HG02763 (cell line): ENCODE measurements at regions not wholly inside any gene's neighbourhood (a gene's known extent, or its start where the extent isn't known, plus 50 kb on each side); places are given as distances from the start of the nearest gene placed in this dataset.
"Not testable (repeated sequence)": the region's sequence is repeated elsewhere in the genome, so short reads cannot be mapped to it uniquely, and the experiment has no call there.

ENCODE experiments used
- ATAC-seq: cut with Tn5 transposase; IDR thresholded peaks from one replicate; pipeline ENCODE4 v1.9.1; 2021; ENCODE audit warnings: mild to moderate bottlenecking, moderate library complexity; ENCODE audit not compliant: unreplicated experiment

- no peak for ATAC-seq
These were observed 99.4 kb upstream of the LSM6 start for GRCh38 chr4:146076081-146076480.

GRCh38 chr4:146073517-146073916 is 102.0 kb upstream of the LSM6 start:
- no peak for ATAC-seq

DNA sequence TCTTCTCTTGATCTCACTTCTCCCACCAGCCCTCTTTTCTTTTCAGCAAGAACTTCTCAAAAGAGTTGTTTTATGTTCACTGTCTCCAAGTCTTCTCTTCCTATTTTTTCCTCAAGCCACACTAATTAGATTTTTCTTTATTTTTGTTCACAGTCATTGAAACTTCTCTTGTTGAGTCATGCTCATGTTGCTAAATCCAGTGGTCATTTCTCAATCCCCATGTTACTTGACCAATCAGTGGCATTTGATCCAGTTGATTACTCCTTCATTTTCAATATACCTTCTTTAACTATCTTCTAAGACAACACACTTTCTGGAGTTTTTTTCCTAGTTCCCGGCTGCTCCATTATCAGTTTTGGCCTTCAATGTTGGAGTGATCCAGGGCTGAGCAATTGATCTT is 103.1 kb upstream of the LSM6 start:
- no peak for ATAC-seq

- no peak for ATAC-seq
These were observed 104.1 kb upstream of the LSM6 start for GRCh38 chr4:146071390-146071789.

DNA sequence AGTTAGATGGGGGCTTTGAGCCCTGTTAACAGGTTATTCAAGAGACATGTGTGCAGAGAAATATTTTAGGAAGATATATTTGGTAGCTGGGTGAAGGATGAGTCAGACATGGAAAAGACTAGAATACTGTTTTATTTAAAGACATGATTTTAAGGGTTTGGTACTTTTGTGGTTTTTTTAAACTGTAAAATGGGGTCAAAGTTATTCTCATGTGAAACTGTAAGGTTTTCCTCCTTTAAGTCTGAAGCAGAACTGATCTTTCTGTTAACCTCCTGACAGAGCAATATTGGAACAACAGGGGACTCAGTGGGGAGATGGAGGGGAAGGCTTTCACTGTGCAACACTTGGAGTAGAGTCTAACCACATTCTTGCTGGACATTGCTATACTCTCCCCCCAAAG is 112.4 kb upstream of the LSM6 start:
- no peak for ATAC-seq

DNA sequence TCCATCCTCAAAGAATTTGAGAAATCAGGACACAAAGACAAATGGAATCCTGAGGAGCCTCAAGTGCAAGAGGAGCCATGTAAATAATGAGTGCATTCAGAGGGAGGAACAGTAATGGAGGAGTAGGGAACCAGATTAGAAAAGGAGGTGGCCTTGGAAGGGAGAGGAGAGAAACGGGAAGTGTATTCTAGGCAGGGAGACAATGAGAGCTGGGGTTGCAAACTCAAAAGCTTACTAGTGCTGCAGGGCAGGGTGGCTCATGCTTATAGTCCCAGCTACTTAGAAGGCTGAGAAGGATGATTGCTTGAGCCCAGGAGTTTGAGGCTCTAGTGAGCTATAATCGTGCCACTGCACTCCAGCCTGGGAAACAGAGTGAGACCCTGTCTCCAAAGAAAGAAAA is 113.2 kb upstream of the LSM6 start:
- ATAC-seq: no peak

DNA sequence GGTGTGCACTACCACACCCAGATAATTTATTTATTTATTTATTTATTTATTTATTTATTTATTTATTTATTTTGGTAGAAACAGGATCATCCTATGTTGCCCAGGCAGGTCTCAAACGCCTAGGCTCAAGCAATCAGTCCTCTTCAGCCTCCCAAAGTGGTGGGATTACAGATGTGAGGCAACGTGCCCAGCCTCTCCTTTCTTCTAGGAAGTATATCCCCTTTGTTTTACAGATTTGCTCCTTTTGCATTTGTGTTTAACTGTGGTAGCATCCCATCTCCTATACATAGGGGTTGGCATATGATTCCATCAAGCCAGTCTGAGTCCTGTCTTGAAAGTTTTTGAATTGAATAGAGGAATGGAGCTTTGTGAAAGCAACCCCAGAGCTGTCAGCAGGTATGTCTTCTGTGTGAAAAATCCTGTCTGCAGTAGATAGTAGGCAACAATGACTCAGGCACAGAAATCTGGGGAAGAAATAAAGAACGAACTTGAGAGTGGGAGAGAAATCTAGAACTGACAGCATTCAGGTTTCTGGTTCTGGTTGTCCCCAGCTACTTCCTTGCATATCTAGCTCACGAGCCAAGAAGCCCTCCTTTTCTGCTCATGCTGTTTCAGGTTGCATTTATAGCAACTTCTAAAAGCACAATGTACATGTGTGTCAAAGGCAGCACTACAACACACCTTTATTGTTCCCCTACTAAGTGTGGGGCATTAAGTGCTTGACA is 113.7 kb upstream of the LSM6 start:
- ATAC-seq: no peak

GRCh38 chr4:146059865-146060264 is 115.7 kb upstream of the LSM6 start:
- peak; percentile 79 for ATAC-seq

DNA sequence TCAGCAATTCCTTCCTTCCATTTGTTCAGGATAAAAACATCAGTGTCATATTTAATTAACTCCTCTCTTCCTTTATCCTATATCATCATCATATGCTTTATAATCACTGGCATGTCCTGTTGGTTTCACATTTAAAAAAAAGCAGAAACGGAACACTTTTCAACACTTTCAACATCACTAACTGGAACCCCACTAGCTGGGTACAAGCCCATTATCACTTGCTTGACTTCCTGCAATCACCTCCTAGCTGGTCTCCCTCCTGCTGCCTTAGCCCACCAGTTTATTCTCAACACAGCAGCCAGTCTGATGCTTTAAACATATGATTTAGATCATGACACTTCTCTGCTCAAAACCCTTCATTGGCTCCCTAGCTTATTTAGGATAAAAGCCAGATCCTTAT is 116.4 kb upstream of the LSM6 start:
- ATAC-seq: no peak

- ATAC-seq: no peak
These were observed 117.0 kb upstream of the LSM6 start for GRCh38 chr4:146058531-146058930.

DNA sequence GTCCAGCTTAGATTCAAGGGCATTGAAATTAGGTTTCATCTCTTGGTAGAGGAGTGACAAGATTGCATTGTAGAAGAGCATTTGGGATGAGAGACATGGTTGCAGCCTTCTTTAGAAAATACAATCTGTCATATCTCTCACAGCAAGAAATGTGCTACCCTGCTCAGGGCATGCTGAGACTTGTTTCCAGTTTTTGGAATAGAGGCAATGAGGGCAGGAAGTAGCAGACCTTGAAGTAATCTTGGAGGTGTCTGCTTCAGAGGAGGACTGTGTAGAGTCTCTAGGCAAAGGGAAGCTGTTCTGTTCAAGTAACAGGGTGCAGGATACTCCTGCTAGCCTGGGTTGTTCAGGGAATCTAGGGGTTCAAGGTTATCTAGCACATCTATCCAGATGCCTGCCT is 116.1 kb upstream of the ZNF827 start:
- ATAC-seq: no peak

DNA sequence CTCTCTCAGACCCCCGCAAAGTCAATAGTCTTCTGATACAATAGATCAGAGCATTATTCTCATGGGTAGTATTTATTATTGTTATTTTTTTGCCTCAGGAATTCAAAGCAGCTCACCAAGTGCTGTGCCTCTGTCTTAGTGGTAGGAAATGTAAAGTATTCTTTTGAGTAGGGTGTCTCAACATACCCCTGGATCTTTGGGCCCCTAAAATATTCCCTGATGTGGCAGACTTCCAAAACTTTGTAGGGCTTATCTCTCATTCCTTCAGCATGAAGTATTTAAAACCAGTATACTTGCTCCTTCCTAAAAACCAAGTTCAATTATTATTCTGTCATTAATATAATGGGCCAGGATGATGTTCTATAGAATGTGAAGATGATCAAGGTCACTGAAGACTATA is 115.3 kb upstream of the ZNF827 start:
- no peak for ATAC-seq

- no peak for ATAC-seq
These were observed 113.2 kb upstream of the ZNF827 start for GRCh38 chr4:146051728-146052391.

DNA sequence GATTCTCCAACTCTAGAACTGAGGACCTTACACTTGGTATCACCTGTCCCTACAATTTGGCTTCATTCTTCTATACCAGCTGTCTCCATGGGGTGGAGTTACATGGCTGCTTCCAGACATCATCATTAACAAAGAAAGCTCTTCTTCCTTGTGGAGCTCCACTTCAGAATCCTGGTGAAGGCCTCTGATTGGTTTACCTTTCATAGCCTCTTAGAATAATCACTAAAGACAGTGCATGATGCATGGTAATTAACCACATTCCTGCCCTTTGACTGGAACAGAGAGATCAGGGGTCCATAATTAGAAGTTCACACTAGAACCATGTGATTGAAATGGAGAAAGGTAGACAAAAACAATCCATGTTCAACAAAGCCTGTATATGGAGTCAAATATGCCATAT is 112.6 kb upstream of the ZNF827 start:
- ATAC-seq: no peak

DNA sequence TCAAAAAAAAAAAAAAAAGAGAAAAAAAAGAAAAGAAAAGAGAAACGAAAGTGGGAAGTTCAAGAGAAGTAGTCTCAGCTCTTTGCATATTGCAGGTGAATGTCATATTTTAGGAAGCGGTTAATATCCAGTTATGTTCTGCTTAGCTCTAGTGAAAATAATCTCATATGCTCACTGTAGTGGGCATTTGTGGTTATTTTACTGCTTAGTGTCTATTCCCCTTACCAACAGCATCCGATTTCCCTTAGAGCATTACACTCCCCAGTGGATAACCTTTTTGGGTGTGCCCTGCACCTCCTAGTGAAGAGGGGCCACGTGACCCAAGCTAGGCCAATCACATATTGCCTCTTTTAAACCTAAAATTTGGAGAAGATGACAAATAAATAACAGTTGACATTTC is 111.2 kb upstream of the ZNF827 start:
- peak; percentile 87 for ATAC-seq

DNA sequence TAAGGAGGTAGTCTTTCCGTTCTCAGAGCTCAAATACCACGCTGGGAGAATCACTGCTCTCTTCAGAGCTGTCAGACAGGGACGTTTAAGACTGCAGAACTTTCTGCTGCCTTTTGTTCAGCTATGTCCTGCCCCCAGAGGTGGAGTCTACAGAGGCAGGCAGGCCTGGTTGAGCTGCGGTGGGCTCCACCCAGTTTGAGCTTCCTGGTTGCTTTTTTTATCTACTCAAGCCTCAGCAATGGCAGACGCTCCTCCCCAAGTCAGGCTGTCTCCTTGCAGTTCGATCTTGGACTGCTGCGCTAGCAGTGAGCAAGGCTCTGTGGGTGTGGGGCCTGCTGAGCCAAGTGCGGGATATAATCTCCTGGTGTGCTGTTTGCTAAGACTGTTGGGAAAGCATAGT is 109.1 kb upstream of the ZNF827 start:
- not testable (repeated sequence) for ATAC-seq

DNA sequence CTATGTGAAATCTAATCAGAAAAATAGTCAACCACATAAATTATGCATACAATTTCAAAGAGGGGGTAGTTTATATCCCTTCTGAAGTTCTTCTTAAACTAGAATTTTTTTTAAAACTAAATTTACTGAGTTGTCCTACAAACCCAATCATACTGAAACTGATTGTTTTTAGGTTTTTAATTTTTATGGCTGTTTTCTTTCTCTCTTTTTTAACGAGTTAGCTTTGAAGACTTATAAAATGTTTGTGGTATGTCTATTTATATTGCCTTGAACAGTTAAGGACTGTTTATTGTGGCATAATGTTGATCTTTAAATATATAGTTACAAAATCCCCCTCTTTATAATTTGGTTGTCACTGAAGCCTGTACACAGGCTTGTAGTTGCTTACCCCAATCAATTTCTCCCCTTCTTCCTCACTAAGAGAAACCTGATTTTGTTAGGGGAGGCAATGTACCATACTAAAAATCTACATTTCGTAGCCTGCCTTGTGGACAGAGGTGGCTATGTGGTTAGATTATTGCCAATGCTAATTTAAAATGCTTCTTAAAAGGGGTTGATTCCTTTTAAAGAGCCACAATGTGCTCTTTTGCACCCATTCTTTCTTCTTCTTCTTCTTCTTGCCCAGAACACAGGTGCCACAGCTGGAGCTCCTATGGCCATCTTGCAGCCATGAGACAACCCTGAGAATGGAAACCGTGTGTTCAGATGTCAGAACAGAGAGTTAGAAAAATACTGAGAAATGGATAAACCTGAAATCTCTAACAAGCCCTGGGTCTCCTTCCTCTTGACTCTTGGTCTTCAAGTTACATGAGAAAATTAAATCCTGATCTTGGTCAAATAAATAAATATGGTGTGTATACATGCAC is 102.7 kb upstream of the ZNF827 start:
- no peak for ATAC-seq

GRCh38 chr4:146040623-146041022 is 102.0 kb upstream of the ZNF827 start:
- ATAC-seq: no peak

- no peak for ATAC-seq
These were observed 94.5 kb upstream of the ZNF827 start for GRCh38 chr4:146033149-146033548.

GRCh38 chr4:146032234-146032860 is 93.7 kb upstream of the ZNF827 start:
- ATAC-seq: no peak

DNA sequence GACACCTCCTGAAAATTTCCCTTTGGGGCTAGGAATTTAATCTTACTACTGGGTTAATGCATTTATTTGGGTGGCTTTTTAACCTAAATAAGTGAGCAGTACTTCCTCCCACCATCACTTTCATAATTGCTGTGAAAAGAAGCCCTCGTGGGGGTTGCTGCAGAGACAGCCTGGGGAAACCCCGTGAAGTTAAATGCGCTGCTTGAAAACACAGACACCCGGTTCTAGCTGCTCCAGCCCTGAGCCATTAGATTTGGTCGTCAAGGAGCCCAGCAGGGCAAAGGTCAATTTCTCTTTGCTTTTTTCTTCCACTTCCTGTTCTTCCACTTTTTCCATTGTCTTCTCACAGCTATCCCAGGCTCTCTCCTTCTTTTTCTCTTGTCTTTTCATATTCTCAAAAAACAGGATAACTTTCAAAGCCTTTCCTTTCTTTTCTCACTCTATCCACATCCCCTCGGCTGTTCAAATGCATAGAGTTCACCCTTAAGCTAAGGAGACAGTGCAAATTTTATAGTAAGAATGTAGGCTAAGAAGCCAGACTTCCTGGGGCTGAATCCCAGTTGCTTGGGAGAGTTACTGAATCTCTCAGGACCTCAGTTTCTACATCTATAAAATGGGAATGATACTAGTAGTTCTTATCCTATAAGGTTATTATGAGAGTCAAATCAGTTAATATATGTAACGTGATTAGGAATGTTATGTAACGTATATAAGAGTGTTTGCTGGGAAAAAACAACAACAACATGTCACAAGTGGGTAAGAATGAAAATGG is 91.5 kb upstream of the ZNF827 start:
- ATAC-seq: peak; percentile 82
